GM19397 (cell line): ENCODE measurements at regions not wholly inside any gene's neighbourhood (a gene's known extent, or its start where the extent isn't known, plus 50 kb on each side); places are given as distances from the start of the nearest gene placed in this dataset.
A peak's percentile ranks its signal among the peaks of the same experiment; 100 is the strongest.

ENCODE experiments used
- ATAC-seq: cut with Tn5 transposase; IDR thresholded peaks from one replicate; pipeline ENCODE4 v1.9.1; 2021; ENCODE audit warnings: mild to moderate bottlenecking, moderate library complexity; ENCODE audit not compliant: unreplicated experiment

GRCh38 chr7:142606081-142606480, 143.2 kb upstream of the PRSS1 start:
- ATAC-seq = no peak

GRCh38 chr7:142604671-142605070, 144.6 kb upstream of the PRSS1 start:
- ATAC-seq = no peak

GRCh38 chr7:142603870-142604448, 145.3 kb upstream of the PRSS1 start:
- ATAC-seq = no peak

- ATAC-seq = no peak
These were observed 146.5 kb upstream of the PRSS1 start for GRCh38 chr7:142602756-142603155.

DNA sequence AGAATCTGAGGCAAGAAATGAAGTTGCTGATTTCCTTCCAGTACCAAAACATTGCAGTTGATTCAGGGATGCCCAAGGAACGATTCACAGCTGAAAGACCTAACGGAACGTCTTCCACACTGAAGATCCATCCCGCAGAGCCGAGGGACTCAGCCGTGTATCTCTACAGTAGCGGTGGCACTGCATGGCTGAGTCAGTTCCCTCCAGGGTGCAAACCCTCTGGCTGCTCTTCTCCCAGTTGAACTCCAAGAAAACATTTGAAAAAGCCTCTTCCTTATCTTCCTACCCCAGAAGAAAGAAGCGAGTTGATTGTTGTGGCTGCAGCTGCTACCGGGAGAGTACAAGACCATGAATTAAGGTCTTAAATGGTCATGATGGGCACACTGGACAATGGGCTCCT, 147.1 kb upstream of the PRSS1 start:
- ATAC-seq = no peak

DNA sequence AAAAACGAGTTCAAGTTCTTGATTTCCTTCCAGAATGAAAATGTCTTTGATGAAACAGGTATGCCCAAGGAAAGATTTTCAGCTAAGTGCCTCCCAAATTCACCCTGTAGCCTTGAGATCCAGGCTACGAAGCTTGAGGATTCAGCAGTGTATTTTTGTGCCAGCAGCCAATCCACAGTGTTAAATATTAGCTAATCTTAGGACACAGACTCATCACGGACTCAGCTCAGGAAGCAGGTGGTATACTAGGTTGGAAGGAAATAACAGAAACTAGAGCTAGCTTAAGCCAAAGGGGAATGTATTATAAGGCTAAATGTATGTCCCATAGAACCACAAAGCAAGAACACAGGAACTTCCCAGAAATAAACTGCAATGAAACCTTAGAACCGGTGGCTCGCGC, 151.0 kb upstream of the PRSS1 start:
- no peak for ATAC-seq

DNA sequence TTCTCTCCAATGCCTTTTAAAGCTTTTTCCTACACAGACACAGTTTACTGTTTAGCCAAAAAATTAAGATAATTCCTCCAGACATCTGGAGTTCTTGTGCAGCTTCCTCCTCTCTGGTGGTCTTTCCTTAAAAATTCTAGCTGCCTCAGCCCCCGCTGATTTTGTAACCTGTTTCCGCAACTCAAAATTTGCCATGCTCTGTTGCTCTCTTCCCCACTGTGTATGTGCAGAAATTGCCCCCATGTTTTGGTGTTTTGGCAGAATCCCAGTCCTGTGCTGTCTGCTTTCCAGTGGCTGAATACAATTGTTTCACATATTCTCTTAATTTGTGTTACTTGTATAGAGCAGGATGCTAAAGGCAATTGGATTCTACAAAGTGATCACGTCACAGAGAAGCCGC, 151.7 kb upstream of the PRSS1 start:
- ATAC-seq = no peak

DNA sequence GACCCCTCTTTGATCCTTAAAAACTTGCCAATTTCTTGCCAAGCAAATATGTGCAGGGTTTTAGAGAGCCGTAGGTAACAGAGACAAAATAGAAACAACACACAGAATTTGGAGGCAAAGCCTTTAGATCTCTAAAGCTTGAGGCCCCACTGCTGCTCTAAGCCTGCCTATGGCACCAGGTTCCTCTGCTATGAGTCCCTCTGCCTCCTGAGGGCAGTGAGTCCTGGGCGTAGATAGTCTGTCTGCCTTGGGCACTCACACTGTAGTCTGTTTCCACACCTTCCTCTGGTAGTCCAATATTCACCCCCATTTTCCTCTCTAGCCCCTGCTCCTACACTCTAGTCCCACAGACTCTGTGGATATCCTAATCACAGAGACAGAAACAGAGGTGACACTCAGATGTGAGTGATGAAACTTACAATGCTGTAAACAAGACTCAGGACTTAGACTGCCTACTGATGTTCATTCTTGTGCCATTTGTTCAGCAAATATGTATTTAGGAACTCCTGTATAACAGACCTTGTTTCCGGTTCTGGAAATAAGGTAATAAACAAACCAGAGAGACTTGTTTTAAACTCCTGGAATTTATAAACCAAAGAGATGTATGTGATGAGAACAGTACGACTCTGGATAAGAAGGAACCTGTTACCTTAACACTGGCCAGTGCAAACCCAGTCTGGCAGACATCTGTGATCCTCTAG, 153.3 kb upstream of the PRSS1 start:
- ATAC-seq = no peak

DNA sequence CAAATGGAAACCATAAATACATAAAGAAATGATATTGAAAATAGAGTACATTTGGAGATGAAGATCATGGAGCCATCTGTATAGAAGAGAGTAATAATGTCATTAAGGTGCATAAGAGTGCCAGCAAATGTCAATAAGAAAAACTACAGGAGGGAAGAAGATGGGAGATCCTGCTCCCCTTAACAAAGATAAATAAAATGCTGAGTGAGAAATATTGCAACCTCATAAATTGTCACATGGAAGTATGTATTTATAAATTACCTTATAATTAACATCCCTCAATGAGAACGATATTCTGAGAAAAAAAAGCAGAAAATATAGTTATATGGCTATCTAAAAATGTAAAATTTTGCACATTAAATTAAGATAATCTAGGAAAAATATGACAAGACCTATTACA, 155.2 kb upstream of the PRSS1 start:
- no peak for ATAC-seq

GRCh38 chr7:142593106-142593505, 156.2 kb upstream of the PRSS1 start:
- no peak for ATAC-seq

GRCh38 chr7:142592664-142593063, 156.6 kb upstream of the PRSS1 start:
- ATAC-seq = no peak

DNA sequence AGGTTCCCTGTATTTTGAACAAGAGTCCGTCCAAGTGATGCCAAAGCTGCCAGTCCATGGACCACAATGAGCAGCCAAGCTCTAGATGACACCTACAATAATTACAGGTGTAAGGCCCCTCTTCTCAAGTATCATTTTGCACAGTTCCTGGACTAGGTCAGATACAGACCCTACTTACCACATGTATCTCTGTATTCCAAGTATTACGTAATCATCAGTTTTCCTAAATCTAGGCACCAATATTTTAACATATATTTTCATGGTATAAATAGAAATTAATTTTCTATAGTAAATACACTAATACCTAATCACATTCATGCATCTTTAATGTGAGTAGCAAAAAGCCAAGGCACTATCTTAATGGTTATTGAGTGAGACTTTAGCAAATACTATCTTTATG, 157.0 kb upstream of the PRSS1 start:
- no peak for ATAC-seq

- no peak for ATAC-seq
These were observed 158.3 kb upstream of the PRSS1 start for GRCh38 chr7:142590830-142591457.

GRCh38 chr7:142590077-142590476, 159.2 kb upstream of the PRSS1 start:
- no peak for ATAC-seq

GRCh38 chr7:142587578-142588191, 161.6 kb upstream of the PRSS1 start:
- ATAC-seq = peak; percentile 69

GRCh38 chr7:142586611-142587010, 162.7 kb upstream of the PRSS1 start:
- ATAC-seq = no peak

DNA sequence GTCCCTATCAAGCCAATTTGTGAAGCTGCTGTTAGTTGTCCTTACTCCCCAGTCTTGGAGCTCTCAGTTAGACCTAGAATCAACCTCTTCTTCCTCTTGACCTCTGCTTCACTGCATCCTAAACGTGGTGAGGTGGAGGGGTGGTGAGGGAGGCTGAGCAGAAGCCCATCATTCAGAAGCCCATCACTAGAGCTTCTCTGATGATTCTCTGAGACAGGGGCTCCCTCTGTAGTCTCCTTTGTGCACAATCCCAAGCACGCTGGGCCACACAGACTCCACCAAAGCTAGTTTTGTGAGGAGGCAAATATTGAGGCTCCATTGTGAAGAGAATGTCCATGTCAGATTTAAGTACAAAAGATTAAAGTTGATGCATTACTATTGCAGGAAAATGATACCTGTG, 163.8 kb upstream of the PRSS1 start:
- no peak for ATAC-seq

- ATAC-seq = no peak
These were observed 164.5 kb upstream of the PRSS1 start for GRCh38 chr7:142584765-142585164.

GRCh38 chr7:142583446-142583845, 165.8 kb upstream of the PRSS1 start:
- peak; percentile 60 for ATAC-seq

GRCh38 chr7:142582351-142582750, 166.9 kb upstream of the PRSS1 start:
- no peak for ATAC-seq

DNA sequence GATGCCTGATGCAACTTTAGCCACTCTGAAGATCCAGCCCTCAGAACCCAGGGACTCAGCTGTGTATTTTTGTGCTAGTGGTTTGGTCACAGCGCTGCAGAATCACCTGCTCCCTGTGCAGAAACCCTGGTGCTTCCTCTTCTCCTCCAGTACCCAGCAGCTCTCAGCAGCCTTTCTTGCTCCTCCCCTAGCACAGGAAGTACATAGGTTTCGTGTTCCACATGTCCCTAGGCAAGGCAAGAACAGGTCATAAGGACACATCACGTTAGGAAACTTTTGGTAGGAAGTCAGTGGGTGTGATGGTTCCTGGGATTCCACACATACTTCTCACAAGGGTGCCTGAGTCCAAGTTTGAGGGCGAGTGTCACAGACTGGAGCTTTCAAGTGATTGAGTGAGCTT, 167.9 kb upstream of the PRSS1 start:
- ATAC-seq = peak; percentile 70

GRCh38 chr7:142579946-142580345, 169.3 kb upstream of the PRSS1 start:
- ATAC-seq = no peak
